ENCODE measurements at regions not wholly inside any gene's neighbourhood (a gene's known extent, or its start where the extent isn't known, plus 50 kb on each side); places are given as distances from the start of the nearest gene placed in this dataset.

DNA sequence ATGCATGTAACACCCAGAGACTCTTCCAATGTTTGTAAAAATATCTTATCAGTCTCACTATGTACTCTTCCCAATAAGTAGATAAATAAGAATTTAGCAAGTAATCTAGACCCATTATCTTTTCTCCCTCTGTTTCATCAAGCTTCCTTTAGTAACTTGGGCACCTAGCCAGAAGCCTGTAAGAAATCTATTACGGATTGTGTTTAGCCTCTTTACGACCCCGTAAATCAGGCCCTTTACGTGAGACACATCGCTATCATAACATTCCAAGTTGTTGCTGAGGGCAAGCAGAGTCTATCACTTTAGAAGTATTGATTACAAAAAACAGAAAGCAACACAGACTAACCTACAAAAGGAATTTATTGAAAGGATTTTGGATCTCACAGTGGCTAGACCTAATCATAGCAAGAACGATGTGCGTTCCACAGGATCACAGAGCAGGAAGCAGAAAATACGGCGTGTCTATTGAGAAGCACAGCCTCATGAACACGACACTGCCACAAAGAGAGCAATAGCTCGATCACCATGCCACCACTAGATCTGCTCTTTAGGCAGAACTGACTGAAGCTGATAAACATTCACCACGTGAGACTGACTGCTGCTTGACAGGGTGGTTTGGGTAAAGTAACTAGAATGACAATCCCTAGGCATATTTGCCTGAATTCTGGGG is 922.1 kb downstream of the AMY1C start:
- DNase-seq (ENCODE audit: low read depth, low spot score), result no peak

GRCh38 chr1:104699433-104699832 is 949.7 kb downstream of the AMY1C start:
- no peak for DNase-seq (ENCODE audit: low read depth, low spot score)

- no peak for DNase-seq (ENCODE audit: low read depth, low spot score)
These were observed 953.0 kb downstream of the AMY1C start for GRCh38 chr1:104702731-104703130.

DNA sequence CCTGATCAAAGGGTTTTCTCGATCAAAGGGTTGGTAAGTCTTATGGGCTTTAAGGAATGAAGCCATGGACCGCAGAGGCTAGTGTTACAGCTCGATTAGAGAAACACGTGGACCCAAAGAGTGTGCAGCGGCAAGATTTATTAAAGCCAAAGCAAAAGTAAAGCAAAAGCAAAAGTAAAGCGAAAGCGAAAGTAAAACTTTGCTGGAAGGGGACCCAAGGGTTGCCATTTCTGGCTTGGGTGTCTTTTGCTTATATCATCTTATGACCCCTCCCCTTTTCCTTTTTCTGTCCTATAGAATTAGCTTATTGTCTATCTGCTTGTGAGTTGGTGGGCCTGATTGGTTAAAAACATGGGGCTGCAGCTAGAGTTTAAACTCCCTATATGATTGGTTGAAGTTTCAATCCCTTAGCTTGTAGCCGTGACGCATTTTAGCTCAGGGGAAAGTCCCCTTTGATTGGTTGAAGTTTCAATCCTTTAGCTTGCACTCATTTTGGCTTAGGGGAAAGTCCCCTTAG is 957.0 kb downstream of the AMY1C start:
- DNase-seq (ENCODE audit: low read depth, low spot score), result no peak

DNA sequence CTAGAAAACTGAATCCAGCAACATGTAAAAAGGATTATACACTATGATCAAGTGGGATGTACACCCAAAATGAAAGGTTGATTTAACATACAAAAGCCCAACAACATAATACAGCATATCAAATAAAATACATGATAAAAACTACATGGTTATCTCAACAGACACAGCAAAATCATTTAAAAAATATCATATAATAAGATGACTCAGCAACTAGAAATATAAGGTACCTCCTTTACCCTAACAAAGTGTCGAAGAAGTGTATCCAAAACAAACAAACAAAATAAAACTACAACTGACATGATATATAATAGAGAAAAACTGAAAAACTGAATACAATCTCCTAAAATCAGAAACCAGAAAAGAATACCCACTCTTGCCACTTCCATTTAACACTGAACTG is 969.1 kb downstream of the AMY1C start:
- DNase-seq (ENCODE audit: low read depth, low spot score), result no peak

- no peak for DNase-seq (ENCODE audit: low read depth, low spot score)
These were observed 971.0 kb downstream of the AMY1C start for GRCh38 chr1:104720741-104721140.

DNA sequence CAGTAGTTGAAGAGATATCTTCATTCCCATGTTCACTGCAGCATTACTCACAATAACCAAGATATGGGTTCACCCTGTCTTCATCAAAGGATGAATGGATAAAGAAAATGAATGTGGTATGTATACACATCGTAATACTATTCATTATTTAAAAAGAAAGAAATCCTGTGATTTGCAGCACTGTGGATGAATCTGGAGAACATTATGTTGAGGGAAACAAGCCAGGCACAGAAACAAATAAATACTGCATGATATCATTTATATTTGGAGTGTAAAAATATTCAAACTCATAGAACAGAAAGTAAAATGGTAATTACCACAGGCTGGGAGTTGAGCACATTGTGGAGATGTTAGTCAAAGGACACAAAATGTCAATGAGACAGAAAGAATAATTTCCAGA is 977.2 kb downstream of the AMY1C start:
- no peak for DNase-seq (ENCODE audit: low read depth, low spot score)

GRCh38 chr1:104733866-104734265 is 984.2 kb downstream of the AMY1C start:
- DNase-seq (ENCODE audit: low read depth, low spot score), result no peak

GRCh38 chr1:104745875-104746274 is 996.2 kb downstream of the AMY1C start:
- DNase-seq (ENCODE audit: low read depth, low spot score), result no peak

DNA sequence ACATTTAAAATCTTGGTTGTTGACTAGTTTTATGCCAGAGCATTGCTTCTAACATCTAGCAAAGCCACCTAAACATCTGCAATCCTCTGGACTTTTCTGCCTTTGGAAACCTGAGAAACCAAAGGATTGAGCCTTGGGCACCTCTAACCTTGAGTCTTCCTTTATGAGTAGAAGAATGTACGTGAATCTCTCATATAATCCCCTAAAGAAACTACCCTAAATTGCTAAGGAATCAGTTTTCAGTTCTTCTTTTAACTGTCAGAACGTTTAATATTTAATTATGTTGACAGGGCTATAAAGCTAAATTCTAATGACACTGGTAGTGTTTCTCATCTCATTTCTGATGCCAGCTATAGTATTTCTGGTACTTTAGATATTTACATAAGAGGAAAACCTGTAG is 997.3 kb downstream of the AMY1C start:
- DNase-seq (ENCODE audit: low read depth, low spot score), result no peak

DNA sequence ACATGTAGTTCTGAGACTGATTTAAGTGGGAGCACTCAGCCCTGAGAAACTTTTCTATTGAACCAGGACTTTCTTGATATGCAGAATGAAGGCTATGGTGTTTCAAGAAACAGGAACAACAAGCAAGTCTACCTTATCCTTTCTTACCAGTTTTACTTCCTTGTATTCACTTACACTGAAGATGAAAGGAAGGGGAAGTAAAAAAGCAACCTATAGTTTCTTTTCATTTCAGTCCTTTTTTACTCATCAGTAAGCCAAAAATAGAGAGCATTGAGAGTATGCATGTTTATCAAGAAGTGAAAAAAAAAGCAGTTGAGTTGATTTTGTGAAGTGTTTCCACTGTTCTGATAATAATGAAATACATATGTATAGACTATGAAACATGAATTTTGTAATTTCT is 1010.3 kb downstream of the AMY1C start:
- DNase-seq (ENCODE audit: low read depth, low spot score), result no peak

GRCh38 chr1:104761961-104762570 is 1012.4 kb downstream of the AMY1C start:
- no peak for DNase-seq (ENCODE audit: low read depth, low spot score)

GRCh38 chr1:104765085-104765484 is 1015.4 kb downstream of the AMY1C start:
- no peak for DNase-seq (ENCODE audit: low read depth, low spot score)

- DNase-seq (ENCODE audit: low read depth, low spot score), result no peak
These were observed 1018.8 kb downstream of the AMY1C start for GRCh38 chr1:104768466-104768865.

DNA sequence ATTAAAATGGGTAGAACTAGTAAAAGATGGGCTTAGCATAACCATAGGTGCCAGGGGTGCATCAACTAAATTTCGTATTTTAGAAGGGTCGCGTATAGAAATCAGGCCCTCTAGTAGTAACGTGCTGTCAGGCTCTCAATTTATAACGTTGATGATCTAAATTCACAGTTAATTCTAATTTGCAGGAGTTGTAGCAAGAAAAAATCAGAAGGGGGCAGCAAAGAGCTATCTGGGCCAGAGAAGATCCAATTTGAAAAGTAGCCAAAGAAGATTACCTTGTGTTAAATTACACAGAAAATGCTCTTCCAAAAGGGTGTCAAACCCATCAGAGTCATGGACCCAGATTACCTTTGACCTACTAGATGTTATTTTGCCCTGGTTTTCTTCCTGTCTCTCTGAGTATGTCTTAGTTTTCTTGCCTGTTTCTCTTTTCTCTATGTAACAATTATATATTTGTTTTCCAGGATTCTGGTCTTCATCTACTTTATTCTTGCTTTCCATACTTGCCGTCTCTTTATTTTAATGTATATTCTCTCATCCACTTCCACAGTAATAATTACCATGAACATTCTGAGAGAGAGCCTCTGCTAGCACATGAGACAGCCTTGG is 1030.9 kb downstream of the AMY1C start:
- peak; percentile 29 for DNase-seq (ENCODE audit: low read depth, low spot score)

DNA sequence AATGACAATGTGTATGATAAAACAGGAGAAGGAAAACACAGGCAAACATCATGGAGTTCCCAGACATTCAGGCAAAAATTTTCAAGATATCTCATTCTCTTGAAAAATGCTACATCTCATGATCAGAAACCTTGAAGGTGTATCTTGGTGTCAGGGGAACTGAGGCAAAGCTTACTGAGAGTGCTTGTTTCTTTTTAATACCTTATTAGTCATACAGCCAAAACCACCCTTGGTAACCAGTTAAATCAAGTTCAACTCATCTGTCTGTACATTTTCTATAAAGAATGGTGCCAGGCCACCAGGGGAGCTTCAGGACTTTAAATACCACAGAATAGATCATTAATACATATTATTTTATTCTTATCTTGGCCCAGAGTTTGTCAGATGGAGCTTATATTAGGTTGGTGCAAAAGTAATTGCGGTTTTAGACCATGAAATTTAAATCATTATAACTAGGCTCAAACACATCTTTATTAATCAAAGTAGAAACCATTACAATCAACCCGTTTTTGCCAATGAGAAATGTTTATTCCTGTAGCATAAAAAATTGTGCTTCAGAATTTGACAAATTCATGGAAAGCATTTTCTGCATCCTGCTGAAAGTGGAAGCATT is 1036.0 kb downstream of the AMY1C start:
- no peak for DNase-seq (ENCODE audit: low read depth, low spot score)

DNA sequence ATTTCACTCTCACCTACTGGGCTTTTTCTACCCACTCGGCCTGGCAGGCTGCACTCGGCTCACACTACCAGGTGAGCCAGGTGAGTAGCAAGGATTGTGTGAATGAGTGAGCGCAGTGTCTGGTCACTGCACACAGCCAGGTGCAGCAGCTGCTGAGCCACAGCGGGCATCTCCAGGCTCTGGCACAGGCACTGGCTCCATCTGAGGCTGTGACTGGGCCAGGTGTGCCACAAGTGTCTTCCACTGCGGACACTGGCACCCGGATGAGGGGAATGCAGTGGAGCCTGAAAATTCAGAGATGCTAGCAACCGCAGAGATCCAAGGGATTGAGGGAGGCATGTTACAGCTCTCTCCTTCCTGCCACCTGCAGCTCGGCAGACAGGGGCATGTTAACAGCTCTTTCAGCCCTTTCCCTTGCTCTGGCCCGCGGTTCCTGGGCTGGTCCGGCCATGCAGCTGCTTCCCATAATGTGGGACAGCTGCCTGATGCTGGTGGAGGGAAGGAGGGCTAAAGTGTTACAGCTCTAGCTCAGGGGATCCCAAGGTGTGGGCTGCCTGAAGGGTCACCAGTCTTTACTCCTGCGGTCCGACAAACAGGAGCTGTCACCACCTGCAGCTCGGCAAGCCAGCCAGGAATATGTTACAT is 1038.3 kb downstream of the AMY1C start:
- DNase-seq (ENCODE audit: low read depth, low spot score), result no peak

DNA sequence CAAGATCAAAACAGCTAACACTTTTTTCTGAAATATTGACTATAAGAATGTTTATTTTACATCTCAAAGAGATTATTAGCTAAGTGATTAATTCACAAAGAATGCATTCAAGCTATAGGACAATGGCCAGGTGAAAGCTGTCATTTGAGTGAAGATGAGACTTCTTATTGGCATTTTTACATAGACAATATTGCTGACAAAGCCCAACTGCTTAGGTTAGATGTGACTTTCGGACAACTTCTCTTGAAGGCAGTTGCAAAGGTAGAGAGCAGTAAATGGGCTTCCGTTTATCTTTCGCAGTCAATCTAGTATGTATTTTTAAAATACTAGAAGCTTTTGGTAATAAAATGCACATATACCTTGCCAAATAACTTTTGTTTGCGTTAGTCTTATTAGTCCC is 1041.3 kb downstream of the AMY1C start:
- DNase-seq (ENCODE audit: low read depth, low spot score), result no peak

DNA sequence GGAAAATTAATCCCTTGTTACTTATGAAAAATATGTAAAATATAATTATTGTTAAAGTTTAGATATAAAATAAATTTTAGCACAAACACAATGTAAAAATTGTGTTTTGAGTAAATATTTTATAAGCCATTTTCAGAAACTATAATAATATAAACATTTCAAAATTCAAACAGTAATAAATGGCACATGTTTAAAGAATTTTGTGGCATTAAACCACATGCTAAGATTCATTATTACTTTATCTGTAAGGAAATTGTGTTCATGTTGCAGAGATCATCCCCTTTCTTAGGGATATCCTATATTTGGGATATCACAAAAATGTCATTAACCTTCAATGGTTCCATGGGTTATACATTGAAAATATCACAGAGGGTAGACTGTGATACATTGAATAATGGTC is 1044.3 kb downstream of the AMY1C start:
- DNase-seq (ENCODE audit: low read depth, low spot score), result no peak

- DNase-seq (ENCODE audit: low read depth, low spot score), result no peak
These were observed 1046.2 kb downstream of the AMY1C start for GRCh38 chr1:104795931-104796330.

GRCh38 chr1:104797982-104798381 is 1048.3 kb downstream of the AMY1C start:
- DNase-seq (ENCODE audit: low read depth, low spot score), result no peak

GRCh38 chr1:104801344-104801743 is 1051.6 kb downstream of the AMY1C start:
- DNase-seq (ENCODE audit: low read depth, low spot score), result no peak
